NB4 (cell line): ENCODE measurements at regions not wholly inside any gene's neighbourhood (a gene's known extent, or its start where the extent isn't known, plus 50 kb on each side); places are given as distances from the start of the nearest gene placed in this dataset.

Experiments
- CTCF ChIP-seq: IDR thresholded peaks from one replicate; pipeline ENCODE4 v1.5.1; 2012; ENCODE audit warnings: low read depth, low read length
- MYC ChIP-seq: IDR thresholded peaks from 2 replicates; pipeline ENCODE4 v1.6.1; 2011; ENCODE audit warnings: low read depth, low read length
- POLR2A ChIP-seq: IDR thresholded peaks from 2 replicates; pipeline ENCODE4 v1.6.1; 2011; ENCODE audit warnings: mild to moderate bottlenecking; ENCODE audit not compliant: insufficient read length; ENCODE audit errors: extremely low read depth

GRCh38 chr1:119220991-119221390, 80.5 kb upstream of the WARS2 start:
- no peak for TF ChIP-seq CTCF
- TF ChIP-seq POLR2A = no peak
- no peak for TF ChIP-seq MYC
